GM19372 (cell line): ENCODE measurements at regions not wholly inside any gene's neighbourhood (a gene's known extent, or its start where the extent isn't known, plus 50 kb on each side); places are given as distances from the start of the nearest gene placed in this dataset.
"Not testable (repeated sequence)": the region's sequence is repeated elsewhere in the genome, so short reads cannot be mapped to it uniquely, and the experiment has no call there.

Experiments
- ATAC-seq: cut with Tn5 transposase; IDR thresholded peaks from one replicate; pipeline ENCODE4 v1.9.1; 2021; ENCODE audit warnings: mild to moderate bottlenecking, low read depth, moderate library complexity; ENCODE audit not compliant: unreplicated experiment

- no peak for ATAC-seq
Measured at GRCh38 chr9:31582071-31582470, 802.4 kb upstream of the ACO1 start.

DNA sequence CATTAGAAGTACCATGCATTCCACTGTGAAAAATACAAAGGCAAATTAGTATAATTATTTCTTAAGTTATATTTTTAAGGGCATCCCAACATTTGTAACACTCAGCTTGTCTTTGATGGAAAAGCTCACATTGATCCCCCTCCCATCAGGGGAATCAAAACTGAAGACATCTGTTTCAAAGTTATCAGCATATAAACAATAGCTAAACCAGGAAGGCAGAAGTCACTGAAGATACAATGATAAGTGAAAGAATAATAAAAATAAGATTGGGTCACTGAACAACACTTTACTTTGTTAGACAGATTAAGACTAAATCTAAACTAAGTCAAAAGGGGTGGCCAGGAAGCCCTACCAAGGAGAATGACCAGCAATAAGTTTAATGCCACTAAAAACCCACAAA, 801.9 kb upstream of the ACO1 start:
- ATAC-seq = no peak

- ATAC-seq = no peak
Measured at GRCh38 chr9:31585158-31585557, 799.3 kb upstream of the ACO1 start.

DNA sequence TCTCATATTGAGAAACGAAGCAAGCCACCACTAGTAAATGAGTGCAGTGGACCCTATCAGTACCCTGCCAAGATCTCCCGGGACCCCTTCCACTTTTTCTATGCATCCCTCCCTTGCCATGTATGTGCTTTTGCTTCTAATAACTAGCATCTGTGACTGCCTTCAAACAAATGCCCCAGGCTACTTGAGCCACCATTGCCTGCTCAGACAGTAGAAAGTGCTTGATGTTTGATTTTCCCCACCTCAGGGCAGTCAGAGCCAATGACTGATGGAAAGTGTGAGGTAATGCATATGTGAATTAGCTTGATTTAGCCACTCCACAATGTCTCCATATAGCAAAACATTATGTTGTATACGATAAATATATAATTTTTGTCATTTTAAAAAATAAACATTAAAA, 797.3 kb upstream of the ACO1 start:
- no peak for ATAC-seq

DNA sequence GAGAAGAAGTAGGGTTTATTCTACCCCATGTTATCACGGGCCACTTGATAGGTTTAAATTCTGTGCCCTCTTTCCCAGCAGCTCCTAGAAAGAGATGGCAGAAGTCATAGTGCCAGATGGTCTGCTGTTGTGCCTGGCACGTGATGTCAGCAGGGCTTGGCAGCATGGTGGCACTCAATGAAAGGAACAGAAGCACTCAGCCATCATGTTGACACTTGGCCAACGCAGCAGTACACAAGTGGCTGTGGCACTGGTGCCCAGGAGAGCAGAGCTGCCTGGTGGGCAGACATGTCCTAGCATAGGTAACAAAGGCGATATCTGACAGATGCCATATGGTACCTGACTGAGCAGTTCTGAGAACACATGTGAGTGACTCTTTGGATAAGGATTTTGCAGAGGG, 796.4 kb upstream of the ACO1 start:
- ATAC-seq = no peak

DNA sequence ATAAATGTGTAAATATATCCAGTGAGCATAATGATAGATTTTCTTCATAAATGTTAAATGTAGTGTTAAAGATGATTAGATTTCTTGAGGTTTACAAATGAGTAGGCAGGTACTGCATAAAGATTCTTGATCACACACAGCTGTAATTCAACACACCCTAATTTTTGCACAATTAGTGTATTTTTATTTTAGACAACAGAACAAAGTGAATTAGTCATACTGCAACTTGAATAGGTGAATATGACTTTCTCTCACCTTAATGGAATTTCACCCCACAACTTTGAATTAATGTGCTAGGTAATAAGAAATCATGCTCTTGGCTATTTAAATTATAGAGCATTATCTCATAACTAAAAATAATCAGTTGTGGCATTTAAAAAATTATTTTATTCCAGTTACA, 795.7 kb upstream of the ACO1 start:
- no peak for ATAC-seq

DNA sequence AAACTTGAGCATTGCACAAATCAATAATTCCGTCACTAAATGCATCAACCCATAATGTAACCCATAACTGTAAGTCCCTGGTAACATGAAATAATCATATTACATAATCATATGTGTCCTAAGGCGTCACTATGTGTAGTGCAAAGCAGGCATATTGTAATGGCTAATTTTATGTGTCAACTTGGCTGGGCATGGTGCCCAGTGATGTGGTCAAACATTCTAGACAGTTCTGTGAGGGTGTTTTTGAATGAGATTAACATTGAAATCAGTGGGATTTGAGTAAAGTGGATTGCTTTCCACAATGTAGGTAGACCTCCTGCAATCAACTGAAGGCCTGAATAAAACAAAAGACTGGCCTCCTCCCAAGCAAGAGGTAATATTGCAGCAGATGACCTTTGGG, 794.4 kb upstream of the ACO1 start:
- ATAC-seq = no peak

GRCh38 chr9:31597086-31597485, 787.4 kb upstream of the ACO1 start:
- not testable (repeated sequence) for ATAC-seq

GRCh38 chr9:31597977-31598376, 786.5 kb upstream of the ACO1 start:
- no peak for ATAC-seq

- ATAC-seq = no peak
Measured at GRCh38 chr9:31601666-31602065, 782.8 kb upstream of the ACO1 start.

GRCh38 chr9:31604531-31604930, 779.9 kb upstream of the ACO1 start:
- no peak for ATAC-seq

DNA sequence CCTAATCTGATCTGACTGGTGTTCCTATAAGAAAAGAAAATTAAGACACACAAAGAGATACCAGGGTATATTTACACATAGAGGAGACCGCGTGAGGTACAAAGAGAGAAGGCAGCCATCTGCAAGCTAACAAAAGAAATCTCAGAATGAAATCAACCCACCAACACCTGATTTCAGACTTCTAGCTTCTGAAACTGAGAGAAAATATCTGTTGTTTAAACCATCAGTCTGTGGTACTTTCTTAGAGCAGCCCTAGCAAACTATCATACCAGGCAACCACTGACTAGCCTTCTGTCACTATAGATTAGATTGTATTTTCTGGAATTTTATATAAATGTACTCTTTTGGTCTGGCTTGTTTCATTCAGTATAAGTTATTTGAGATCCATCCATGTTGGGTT, 779.3 kb upstream of the ACO1 start:
- no peak for ATAC-seq

GRCh38 chr9:31606678-31607077, 777.8 kb upstream of the ACO1 start:
- ATAC-seq = no peak

DNA sequence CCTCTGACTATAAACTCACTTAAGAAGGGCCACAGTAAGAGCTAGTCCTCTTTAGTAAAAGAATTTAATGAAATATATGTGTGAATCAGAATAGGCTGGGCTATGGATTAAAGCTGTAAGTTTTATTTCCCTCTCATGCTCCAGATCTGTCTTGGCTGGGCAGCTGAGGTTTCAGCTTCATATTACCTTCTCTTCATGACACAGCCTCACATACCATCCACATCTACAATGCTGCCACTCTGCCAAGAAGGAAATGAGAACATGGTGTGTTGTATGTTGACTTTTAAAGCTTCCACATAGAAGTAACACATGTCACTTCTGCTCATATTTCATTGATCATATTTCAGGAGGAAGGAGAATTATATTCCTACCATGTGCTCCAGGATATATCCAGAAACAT, 776.0 kb upstream of the ACO1 start:
- ATAC-seq = no peak

GRCh38 chr9:31608881-31609280, 775.6 kb upstream of the ACO1 start:
- no peak for ATAC-seq

GRCh38 chr9:31612336-31613030, 772.0 kb upstream of the ACO1 start:
- no peak for ATAC-seq

DNA sequence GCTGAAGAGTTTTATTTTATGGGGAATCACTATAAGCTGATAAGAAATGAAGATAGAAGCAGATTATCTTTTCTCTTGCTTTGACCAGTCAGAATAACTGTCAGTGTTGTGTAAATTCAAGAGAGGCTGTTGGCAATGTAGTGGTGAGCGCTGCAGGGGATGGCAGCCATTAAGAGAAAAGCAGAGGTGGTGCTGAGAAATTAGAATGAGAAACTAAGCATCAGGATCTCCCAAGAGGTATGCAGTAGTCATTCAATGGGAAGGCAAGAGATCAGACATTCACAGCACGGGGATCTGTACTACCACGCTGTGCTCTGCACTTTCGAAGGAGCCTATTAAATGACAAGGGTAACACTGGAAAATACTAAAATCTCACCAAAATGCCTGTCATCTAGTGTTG, 768.5 kb upstream of the ACO1 start:
- no peak for ATAC-seq

GRCh38 chr9:31623511-31623910, 760.9 kb upstream of the ACO1 start:
- no peak for ATAC-seq

DNA sequence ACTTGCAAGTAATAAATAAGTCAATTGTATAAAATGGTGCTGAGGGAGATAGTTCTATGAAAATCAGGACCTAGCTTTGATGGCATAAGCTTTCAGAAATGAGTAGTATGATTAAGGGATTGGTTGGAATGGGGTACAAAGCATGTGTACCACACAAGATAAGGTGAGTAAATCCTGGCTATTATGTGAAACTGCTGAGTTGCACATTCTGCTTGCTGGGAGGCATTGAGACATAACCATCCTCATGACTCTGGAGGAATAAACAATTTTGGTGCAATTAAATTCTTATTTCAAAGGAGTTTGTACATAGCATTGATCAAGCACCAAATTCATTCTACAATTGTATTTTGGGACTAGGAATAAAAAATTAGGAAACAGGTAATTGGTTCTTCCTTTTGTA, 755.2 kb upstream of the ACO1 start:
- ATAC-seq = no peak

DNA sequence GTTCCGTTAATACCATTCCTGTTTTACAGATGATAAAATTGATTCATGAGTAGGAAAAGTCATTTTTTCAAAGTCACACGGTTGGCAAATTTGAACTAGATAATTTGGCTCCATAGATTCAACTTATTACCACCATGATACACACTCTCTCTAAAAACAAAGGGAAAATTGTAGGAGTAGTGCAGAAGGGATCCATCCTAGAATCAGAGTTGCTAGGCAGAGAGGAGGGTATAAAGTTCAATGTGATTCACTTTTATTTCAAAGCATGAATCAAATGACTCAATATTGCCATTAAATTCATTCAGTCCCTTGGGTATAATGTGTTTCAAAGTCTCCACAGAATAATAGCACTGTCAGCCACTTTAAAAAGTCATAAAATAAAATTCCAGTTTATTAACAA, 747.2 kb upstream of the ACO1 start:
- no peak for ATAC-seq

DNA sequence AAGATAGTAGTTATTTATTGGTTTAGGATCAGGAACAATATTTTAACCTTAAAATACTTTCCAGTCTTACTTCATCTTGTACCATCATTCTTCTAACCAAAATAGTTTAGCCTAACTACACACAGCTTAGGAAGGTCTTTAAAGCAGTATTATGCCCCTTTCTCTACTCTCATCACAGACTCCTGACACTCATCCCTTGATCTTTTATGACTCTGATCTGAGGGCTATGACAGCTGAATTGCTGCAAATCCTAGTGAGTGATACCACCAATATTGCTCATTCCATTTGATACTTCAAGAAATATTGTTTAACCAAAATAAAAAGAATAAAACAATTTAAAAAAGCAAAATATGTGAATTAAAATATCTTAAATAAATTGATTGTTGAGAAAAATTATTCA, 746.6 kb upstream of the ACO1 start:
- no peak for ATAC-seq

DNA sequence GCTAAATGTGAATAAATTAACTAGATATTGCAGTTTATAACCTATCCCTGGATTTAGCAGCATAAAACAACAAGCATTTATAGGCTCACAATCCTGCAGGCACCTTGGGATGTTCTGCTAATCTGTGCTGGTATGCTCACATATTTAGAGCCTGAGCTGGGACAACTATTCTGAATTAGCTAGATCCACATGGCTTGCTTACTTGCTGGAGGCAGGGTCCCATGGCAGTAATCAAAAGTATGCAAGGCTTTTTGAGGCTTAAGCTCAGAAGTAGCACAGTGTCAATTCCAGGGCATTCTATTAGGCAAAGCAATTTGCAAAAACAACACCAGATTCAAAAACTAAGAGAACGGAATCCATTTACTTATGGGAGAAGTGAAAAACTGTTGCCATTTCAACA, 745.0 kb upstream of the ACO1 start:
- ATAC-seq = no peak

- ATAC-seq = no peak
Measured at GRCh38 chr9:31669311-31669710, 715.1 kb upstream of the ACO1 start.
